ENCODE measurements at regions not wholly inside any gene's neighbourhood (a gene's known extent, or its start where the extent isn't known, plus 50 kb on each side); places are given as distances from the start of the nearest gene placed in this dataset.

- no peak overlapping the region for H3K9ac ChIP-seq (ENCODE audit: low read depth in 1 of 2, low read length in 2 of 2)
- H3K4me1 ChIP-seq (ENCODE audit: control insufficient read depth in 4 of 4, insufficient read depth in 4 of 4, low read length in 3 of 4), result peaks cover 2 to 6% (median 2%) of the 10 kb centered on the region in 4 donors
- H3K4me3 ChIP-seq (ENCODE audit: low read depth in 1 of 3, low read length in 3 of 3), result no peak overlapping the region
- TF ChIP-seq REST (IDR thresholded peaks at IDR 0.05), result no peak
- TF ChIP-seq RAD21 (IDR thresholded peaks at IDR 0.05), result peak; percentile 93 to 94
- TF ChIP-seq TAF1 (conservative IDR thresholded peaks at IDR 0.05), result no peak
- no peak for TF ChIP-seq RXRA (IDR thresholded peaks at IDR 0.05)
- TF ChIP-seq FOXA1 (IDR thresholded peaks at IDR 0.05), result no peak
- TF ChIP-seq JUND (IDR thresholded peaks at IDR 0.05), result no peak
- peak; percentile 64 for TF ChIP-seq CTCF (IDR thresholded peaks at IDR 0.05; ENCODE audit: low read depth, low read length, missing input control)
- no peak for TF ChIP-seq MAX (IDR thresholded peaks at IDR 0.05)
- TF ChIP-seq FOXA2 (IDR thresholded peaks at IDR 0.05), result no peak
- TF ChIP-seq EGR1 (IDR thresholded peaks at IDR 0.05; ENCODE audit: low read depth in 2 of 2), result no peak
- no peak for TF ChIP-seq SP1 (IDR thresholded peaks at IDR 0.05)
- no peak for TF ChIP-seq HNF4G (IDR thresholded peaks at IDR 0.05)
- H3K36me3 ChIP-seq (ENCODE audit: control insufficient read depth in 4 of 4, insufficient read depth in 3 of 4, low read depth in 1 of 4, low read length in 3 of 4), result no peaks in the 10 kb centered on the region
- no peak for DNase-seq (ENCODE audit: low spot score)
- H3K27ac ChIP-seq (ENCODE audit: low read depth in 1 of 2, low read length in 2 of 2), result no peak overlapping the region
- H3K9me3 ChIP-seq (ENCODE audit: control insufficient read depth in 4 of 4, low read length in 3 of 4), result no peaks in the 10 kb centered on the region
- WGBS, result 6% methylated on average over 5 of the region's 5 CpGs
- H3K27me3 ChIP-seq (ENCODE audit: control insufficient read depth in 4 of 4, insufficient read depth in 4 of 4, low read length in 3 of 4), result no peaks in the 10 kb centered on the region
Measured at GRCh38 chr6:14066782-14067406, 50.7 kb upstream of the CD83 start.

- Histone ChIP-seq H3K4me1 (ENCODE audit: control insufficient read depth in 4 of 4, insufficient read depth in 4 of 4, low read length in 3 of 4) (peaks cover 2 to 6% (median 2%) of the 10 kb centered on the region in 4 donors), H3K9me3 (ENCODE audit: control insufficient read depth in 4 of 4, low read length in 3 of 4) (no peaks in the 10 kb centered on the region), H3K27ac (ENCODE audit: low read depth in 1 of 2, low read length in 2 of 2) (no peak overlapping the region), H3K27me3 (ENCODE audit: control insufficient read depth in 4 of 4, insufficient read depth in 4 of 4, low read length in 3 of 4) (no peaks in the 10 kb centered on the region), H3K4me3 (ENCODE audit: low read depth in 1 of 3, low read length in 3 of 3) (no peak overlapping the region), H3K9ac (ENCODE audit: low read depth in 1 of 2, low read length in 2 of 2) (no peak overlapping the region), H3K36me3 (ENCODE audit: control insufficient read depth in 4 of 4, insufficient read depth in 3 of 4, low read depth in 1 of 4, low read length in 3 of 4) (no peaks in the 10 kb centered on the region)
- WGBS, result 75% methylated on average over 3 of the region's 3 CpGs
- DNase-seq (ENCODE audit: low spot score), result no peak
- TF ChIP-seq ATF3 (IDR thresholded peaks at IDR 0.05), result no peak
Measured at GRCh38 chr6:14067656-14068055, 49.9 kb upstream of the CD83 start.
